K562 (cell line): ENCODE measurements at regions not wholly inside any gene's neighbourhood (a gene's known extent, or its start where the extent isn't known, plus 50 kb on each side); places are given as distances from the start of the nearest gene placed in this dataset.

Experiments used
- ATAC-seq: fragments of 200-7000 bp; cut with Tn5 transposase; 3 replicates; pipeline ENCODE4 v1.9.1; 2020; ENCODE audit warnings: moderate library complexity
- BruUV-seq: library from RNA; stranded (reverse); fragments of 400-500 nt; replicated peaks from 2 replicates; lab custom pipeline; 2021; lab: Mats Ljungman, UMichigan
- CTCF ChIA-PET: fragments of 300-600 bp; formaldehyde crosslinking; extraction: SDS; loops from one replicate; lab custom pipeline; 2021; ENCODE audit warnings: low intra/inter-chr PET ratio; lab: Yijun Ruan, JAX
- POLR2A ChIA-PET: fragments of 300-600, 350-650 bp; sonication (Branson Sonifier 250); formaldehyde crosslinking; extraction: SDS; loops from one replicate; lab custom pipeline; 2021; ENCODE audit warnings: antibody characterized with exemption, inconsistent platforms; lab: Yijun Ruan, JAX
- DNase-seq, 4 experiments: peaks; one replicate each; pipeline versions ENCODE4 v3.0.0 to v3.0.0-alpha.2; 2011 to 2018; ENCODE audit warnings: low spot score in 3 of 4, mixed read lengths in 3 of 4; ENCODE audit errors: extremely low read depth in 1 of 4
- FAIRE-seq: peaks from 2 replicates; lab custom pipeline; 2011; peaks lifted over from hg19 to GRCh38; lab: Jason Lieb, UNC
- H2AFZ ChIP-seq: 2 replicates; pipeline ENCODE4 v1.6.0; 2011; ENCODE audit warnings: low read depth, low read length, control low read depth, inconsistent platforms
- H3K27ac ChIP-seq: fragments of 200-600 bp; 3 replicates; pipeline ENCODE4 v1.8.0; 2011; ENCODE audit warnings: low read depth, mild to moderate bottlenecking, control low read depth, inconsistent platforms, low read length, moderate library complexity, mixed read lengths; ENCODE audit errors: extremely low read depth
- H3K27me3 ChIP-seq, 2 experiments: fragments of 300-600 bp in 1 of 2; 2 replicates in 1 of 2; 3 replicates in 1 of 2; pipeline versions ENCODE4 v1.6.0 to v1.8.0; 2011; ENCODE audit warnings: inconsistent platforms in 2 of 2, low read length in 2 of 2, mild to moderate bottlenecking in 1 of 2, mixed read lengths in 1 of 2, moderate library complexity in 1 of 2; ENCODE audit not compliant: control insufficient read depth in 2 of 2, insufficient read depth in 2 of 2
- H3K36me3 ChIP-seq: fragments of 300-600 bp; 3 replicates; pipeline ENCODE4 v1.8.0; 2011; ENCODE audit warnings: mild to moderate bottlenecking, low read length, inconsistent platforms; ENCODE audit not compliant: control insufficient read depth, insufficient read depth
- H3K4me1 ChIP-seq, 2 experiments: fragments of 200-600 bp in 1 of 2; replicated peaks in 1 of 2; 2 replicates in 1 of 2; 3 replicates in 1 of 2; pipeline versions ENCODE4 v1.5.1 to v1.8.0; 2011; ENCODE audit warnings: inconsistent platforms in 2 of 2, low read length in 2 of 2, mild to moderate bottlenecking in 1 of 2, mixed read lengths in 1 of 2, moderate library complexity in 1 of 2; ENCODE audit not compliant: control insufficient read depth in 2 of 2, insufficient read depth in 2 of 2
- H3K4me2 ChIP-seq: 2 replicates; pipeline ENCODE4 v1.6.1; 2011; ENCODE audit warnings: low read length, control low read depth, inconsistent platforms, mixed read lengths; ENCODE audit not compliant: insufficient read depth
- H3K4me3 ChIP-seq: fragments of 200-600 bp; sonication (generic), shearing (Covaris generic); 2 replicates; pipeline ENCODE4 v1.5.1; 2016; ENCODE audit warnings: control low read depth, inconsistent platforms
- H3K79me2 ChIP-seq: fragments of 200-600 bp; 3 replicates; pipeline ENCODE4 v1.8.0; 2011; ENCODE audit warnings: low read length, inconsistent platforms; ENCODE audit not compliant: control insufficient read depth, insufficient read depth
- H3K9ac ChIP-seq, 2 experiments: 2 replicates each; pipeline versions ENCODE4 v1.6.0 to v1.6.1; 2011; ENCODE audit warnings: low read depth in 2 of 2, low read length in 2 of 2, control low read depth in 1 of 2, inconsistent platforms in 1 of 2, mild to moderate bottlenecking in 1 of 2, mixed read lengths in 1 of 2; ENCODE audit not compliant: insufficient read depth in 1 of 2
- H3K9me1 ChIP-seq: one replicate; pipeline ENCODE4 v1.6.0; 2011; ENCODE audit warnings: inconsistent platforms, mild to moderate bottlenecking, low read length, moderate library complexity; ENCODE audit not compliant: control insufficient read depth, insufficient read depth
- H3K9me3 ChIP-seq: replicated peaks from 2 replicates; pipeline ENCODE4 v1.5.1; 2011; ENCODE audit warnings: low read depth, low read length, inconsistent platforms; ENCODE audit not compliant: control insufficient read depth, insufficient read depth
- H4K20me1 ChIP-seq: replicated peaks from 2 replicates; pipeline ENCODE4 v1.6.1; 2011; ENCODE audit warnings: low read length, inconsistent platforms, mixed read lengths; ENCODE audit not compliant: control insufficient read depth, insufficient read depth
- KLF10 ChIP-seq: fragments of 250-450 bp; sonication (Bioruptor Pico); IDR thresholded peaks from 2 replicates; pipeline ENCODE4 v1.6.1; 2021; ENCODE audit warnings: matching md5 sums
- NFE2 ChIP-seq: IDR thresholded peaks from 2 replicates; pipeline ENCODE4 v1.6.1; 2014; ENCODE audit warnings: antibody characterized with exemption, low read depth
- NKRF ChIP-seq: fragments of 450-650 bp; IDR thresholded peaks from 2 replicates; pipeline ENCODE4 v1.6.1; 2016; ENCODE audit warnings: borderline replicate concordance
- SMAD1 ChIP-seq: fragments of 150-350 bp; IDR thresholded peaks from 2 replicates; pipeline ENCODE4 v1.6.1; 2014; ENCODE audit warnings: low read length, low read depth; ENCODE audit not compliant: partially characterized antibody
- SNRNP70 ChIP-seq: fragments of 200-400 bp; formaldehyde crosslinking; optimal IDR thresholded peaks from 2 replicates; pipeline ENCODE3; 2017; ENCODE audit warnings: low read depth, low read length
- TAF9B ChIP-seq: fragments of 450-650 bp; IDR thresholded peaks from 2 replicates; pipeline ENCODE4 v1.6.1; 2018; ENCODE audit warnings: mild to moderate bottlenecking; ENCODE audit not compliant: partially characterized antibody
- WHSC1 ChIP-seq: IDR thresholded peaks from one replicate; pipeline ENCODE4 v1.6.1; 2012; ENCODE audit warnings: low read length, control low read depth, inconsistent platforms
- XRCC5 ChIP-seq: fragments of 200-400 bp; formaldehyde crosslinking; IDR thresholded peaks from 2 replicates; pipeline ENCODE4 v1.6.1; 2017; ENCODE audit warnings: low read depth, mild to moderate bottlenecking, low read length
- ZBED1 ChIP-seq: IDR thresholded peaks from 2 replicates; pipeline ENCODE4 v1.6.1; 2014
- ZBTB12 ChIP-seq: fragments of 250-450 bp; sonication (Bioruptor Pico); IDR thresholded peaks from 2 replicates; pipeline ENCODE4 v1.4.0; 2020
- ZBTB17 ChIP-seq: fragments of 450-650 bp; formaldehyde crosslinking; IDR thresholded peaks from 2 replicates; pipeline ENCODE4 v1.4.0; 2020; ENCODE audit warnings: mild to moderate bottlenecking
- ZNF407 ChIP-seq: fragments of 450-650 bp; IDR thresholded peaks from 2 replicates; pipeline ENCODE4 v1.6.1; 2016; ENCODE audit warnings: low read depth
- ZNF583 ChIP-seq: fragments of 250-450 bp; sonication (Bioruptor Pico); IDR thresholded peaks from 2 replicates; pipeline ENCODE4 v1.4.0; 2020
- WGBS: fragments of 100-300 bp; shearing (Covaris generic); methylation state at CpG from one replicate; pipeline ENCODE4 v1.1.6; 2016; ENCODE audit warnings: low coverage, mixed read lengths; ENCODE audit not compliant: insufficient coverage; ENCODE audit errors: missing lambda C conversion rate; 5-methylcytosine and 5-hydroxymethylcytosine counted together
- in situ Hi-C: fragments of 300-500 bp; cut with MboI; formaldehyde crosslinking; loops from 4 replicates; pipeline ENCODE4 v1.15.0; 2018; ENCODE audit warnings: inconsistent platforms, mixed read lengths
- intact Hi-C: fragments of 100-400 bp; cut with micrococcal nuclease; formaldehyde crosslinking; loops from 2 replicates; pipeline ENCODE4 v1.14.2; 2022

GRCh38 chr2:6148882-6149281 lies 456.7 kb downstream of the SOX11 start:
- in situ Hi-C loops (no loop called here), intact Hi-C loops (no loop called here)
- Histone ChIP-seq H4K20me1 (no peaks in the 10 kb centered on the region), H2AFZ (no peak overlapping the region), H3K79me2 (no peaks in the 10 kb centered on the region), H3K9me3 (no peaks in the 10 kb centered on the region; the same call in 1 of the 2 replicates), H3K4me3 (no peak overlapping the region), H3K36me3 (no peaks in the 10 kb centered on the region), H3K4me1 (no peaks in the 10 kb centered on the region), H3K27ac (no peak overlapping the region), H3K9me1 (no peaks in the 10 kb centered on the region), H3K27me3 (no peaks in the 10 kb centered on the region), H3K4me2 (no peak overlapping the region), H3K9ac (no peak overlapping the region)
- ChIA-PET POLR2A (no interaction called here), CTCF (no interaction called here)
- WGBS = 0% methylated on average over 1 of the region's 1 CpG
- no peak for DNase-seq
- no peak for FAIRE-seq
- no peak for ATAC-seq
- BruUV-seq = no TSS peak
- no peak for TF ChIP-seq WHSC1
- no peak for TF ChIP-seq SNRNP70
- no peak for TF ChIP-seq ZNF407
- TF ChIP-seq SMAD1 = no peak
- TF ChIP-seq NKRF = no peak
- no peak for TF ChIP-seq NFE2
- no peak for TF ChIP-seq ZBTB12 (CRISPR knock-in tag)
- TF ChIP-seq ZNF583 (CRISPR knock-in tag) = no peak
- TF ChIP-seq ZBED1 = no peak
- no peak for TF ChIP-seq KLF10
- no peak for TF ChIP-seq ZBTB17 (CRISPR knock-in tag)
- no peak for TF ChIP-seq TAF9B
- TF ChIP-seq XRCC5 = no peak
